Ovary (tissue), 7 donors: ENCODE measurements at regions not wholly inside any gene's neighbourhood (a gene's known extent, or its start where the extent isn't known, plus 50 kb on each side); places are given as distances from the start of the nearest gene placed in this dataset.
"Not testable (repeated sequence)": the region's sequence is repeated elsewhere in the genome, so short reads cannot be mapped to it uniquely, and the experiment has no call there.

Source experiments
- DNase-seq, 5 donors: peaks; one replicate each; pipeline ENCODE4 v3.0.0-alpha.2; 2019 to 2020
- H3K27ac ChIP-seq, 2 donors: fragments of 200-600 bp; one replicate each; pipeline versions ENCODE4 v1.5.1 to v1.8.0; 2019 to 2022
- H3K27me3 ChIP-seq: fragments of 200-600 bp; one replicate; pipeline ENCODE4 v1.8.0; 2022
- H3K36me3 ChIP-seq: fragments of 200-600 bp; sonication (generic); one replicate; pipeline ENCODE4 v1.5.1; 2019
- H3K4me1 ChIP-seq: one replicate; pipeline ENCODE4 v1.8.1; 2013; ENCODE audit warnings: mild to moderate bottlenecking, moderate library complexity; ENCODE audit not compliant: insufficient read depth
- H3K4me3 ChIP-seq: fragments of 200-600 bp; sonication (generic); one replicate; pipeline ENCODE4 v1.5.1; 2017
- H3K9me3 ChIP-seq, 2 donors: fragments of 200-600 bp in 1 of 2; sonication (generic) in 1 of 2; one replicate each; pipeline versions ENCODE4 v1.5.1 to v1.8.1; 2013 to 2019; ENCODE audit warnings: mild to moderate bottlenecking in 1 of 2, moderate library complexity in 1 of 2
- CTCF ChIP-seq, 3 donors: fragments of 450-650 bp in 2 of 3; fragments of 200-600 bp in 1 of 3; IDR thresholded peaks; one replicate each; pipeline versions ENCODE4 v1.5.1 to v1.8.0; 2016 to 2022; ENCODE audit warnings: antibody characterized with exemption in 3 of 3, mild to moderate bottlenecking in 1 of 3
- EP300 ChIP-seq: sonication (generic); formaldehyde crosslinking; IDR thresholded peaks from one replicate; pipeline ENCODE4 v1.6.1; 2017; ENCODE audit warnings: antibody characterized with exemption
- POLR2A ChIP-seq: fragments of 450-650 bp; IDR thresholded peaks from one replicate; pipeline ENCODE4 v1.6.1; 2017; ENCODE audit warnings: antibody characterized with exemption, mild to moderate bottlenecking, moderate library complexity
- WGBS, 3 donors: extraction: QIAGEN DNeasy Blood & Tissue Kit in 1 of 3; methylation state at CpG; one replicate each; pipeline versions ENCODE4 v1.1.5 to v1.1.7; 2013 to 2017; 5-methylcytosine and 5-hydroxymethylcytosine counted together
- intact Hi-C, 4 donors: fragments of 100-400 bp; cut with DNase I; formaldehyde crosslinking; loops; one replicate each; pipeline versions ENCODE4 v1.11.0 to v1.15.1; 2022 to 2023
- donor health status: DM: no; HTN: no; CAD: no; lungs with moderate emphysema.
- donor health status: DM: no; HTN: no; CAD: no.
- donor health status: Bipolar disorder and iron deficiency.
- donor health status: DM: no; HTN: no; CAD: no.
- donor health status: DM: yes; HTN: yes; CAD: no.

GRCh38 chr16:25550647-25551046 lies 141.1 kb upstream of the HS3ST4 start:
- intact Hi-C loops = no loop called here
- H3K9me3 ChIP-seq = no peaks in the 10 kb centered on the region
- no peak overlapping the region for H3K4me3 ChIP-seq
- H3K27ac ChIP-seq = no peak overlapping the region
- H3K36me3 ChIP-seq = no peaks in the 10 kb centered on the region
- TF ChIP-seq POLR2A (no peak), EP300 (no peak), CTCF (IDR thresholded peaks at IDR 0.05) (no peak)
- H3K27me3 ChIP-seq = no peaks in the 10 kb centered on the region
- WGBS, 3 donors = 71 to 80% (median 78%) methylated on average over 1 of the region's 1 CpG
- no peak for DNase-seq
- H3K4me1 ChIP-seq = no peaks in the 10 kb centered on the region

GRCh38 chr16:25546791-25547190 lies 145.0 kb upstream of the HS3ST4 start:
- TF ChIP-seq CTCF (IDR thresholded peaks at IDR 0.05) (no peak), EP300 (no peak), POLR2A (no peak)
- Histone ChIP-seq H3K27me3 (no peaks in the 10 kb centered on the region), H3K27ac (no peak overlapping the region), H3K4me3 (no peak overlapping the region), H3K36me3 (no peaks in the 10 kb centered on the region), H3K9me3 (no peaks in the 10 kb centered on the region), H3K4me1 (no peaks in the 10 kb centered on the region)
- intact Hi-C loops = no loop called here
- DNase-seq = no peak
- WGBS, 3 donors = 23 to 36% (median 23%) methylated on average over 4 of the region's 4 CpGs

- no peaks in the 10 kb centered on the region for H3K4me1 ChIP-seq
- H3K9me3 ChIP-seq = no peaks in the 10 kb centered on the region
- WGBS, 3 donors = 76 to 92% (median 92%) methylated on average over 3 of the region's 3 CpGs
- H3K27me3 ChIP-seq = no peaks in the 10 kb centered on the region
- intact Hi-C loops = no loop called here
- no peaks in the 10 kb centered on the region for H3K36me3 ChIP-seq
- H3K4me3 ChIP-seq = no peak overlapping the region
- no peak for DNase-seq
- no peak overlapping the region for H3K27ac ChIP-seq
- no peak for TF ChIP-seq CTCF (IDR thresholded peaks at IDR 0.05)
- TF ChIP-seq EP300 = no peak
- no peak for TF ChIP-seq POLR2A
Observed at GRCh38 chr16:25544294-25544693, 147.5 kb upstream of the HS3ST4 start.

DNA sequence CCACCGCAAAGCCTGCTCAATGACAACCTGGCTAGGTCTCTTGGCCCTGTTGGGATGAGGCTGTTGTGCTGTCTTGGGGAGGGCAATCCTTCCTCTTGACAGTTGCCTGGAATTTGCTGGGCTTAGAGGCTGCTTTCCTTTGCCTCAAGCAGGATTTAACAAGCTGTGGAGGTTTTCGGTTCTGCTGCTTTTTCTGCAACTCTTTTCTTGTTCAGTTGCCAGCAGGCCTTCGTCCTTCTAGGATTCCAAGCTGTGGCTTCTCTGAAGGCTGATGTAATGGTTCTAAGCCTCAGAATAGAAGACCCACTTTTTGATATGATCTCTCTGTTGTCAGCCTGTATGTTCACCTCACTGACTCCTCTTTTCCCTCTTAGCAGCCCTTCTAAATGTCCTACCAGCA lies 149.5 kb upstream of the HS3ST4 start:
- intact Hi-C loops = no loop called here
- H3K27me3 ChIP-seq = no peaks in the 10 kb centered on the region
- no peak overlapping the region for H3K4me3 ChIP-seq
- TF ChIP-seq CTCF (IDR thresholded peaks at IDR 0.05) (no peak), EP300 (no peak), POLR2A (no peak)
- 69 to 77% (median 73%) methylated on average over 3 of the region's 3 CpGs for WGBS, 3 donors
- no peak for DNase-seq
- no peaks in the 10 kb centered on the region for H3K4me1 ChIP-seq
- no peak overlapping the region for H3K27ac ChIP-seq
- H3K36me3 ChIP-seq = no peaks in the 10 kb centered on the region
- no peaks in the 10 kb centered on the region for H3K9me3 ChIP-seq

DNA sequence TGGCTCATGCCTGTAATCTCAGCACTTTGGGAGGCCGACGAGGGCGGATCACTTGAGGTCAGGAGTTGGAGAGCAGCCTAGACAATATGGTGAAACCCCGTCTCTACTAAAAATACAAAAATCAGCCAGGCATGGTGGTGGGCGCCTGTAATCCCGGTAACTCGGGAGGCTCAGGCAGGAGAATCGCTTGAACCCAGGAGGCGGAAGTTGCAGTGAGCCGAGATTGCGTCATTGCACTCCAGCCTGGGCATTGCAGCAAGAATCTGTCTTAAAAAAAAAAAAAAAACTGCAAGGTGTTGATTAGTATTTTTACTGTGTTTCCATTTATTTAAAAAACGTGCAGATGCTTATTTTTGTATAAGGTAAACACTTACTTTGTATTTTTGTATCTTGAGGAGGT lies 152.0 kb upstream of the HS3ST4 start:
- H3K27me3 ChIP-seq, DNase-seq, H3K4me1 ChIP-seq, H3K4me3 ChIP-seq, H3K36me3 ChIP-seq, H3K9me3 ChIP-seq, intact Hi-C loops, H3K27ac ChIP-seq: not testable (repeated sequence)
- 83 to 88% (median 86%) methylated on average over 12 of the region's 12 CpGs for WGBS, 3 donors
